ENCODE measurements at regions not wholly inside any gene's neighbourhood (a gene's known extent, or its start where the extent isn't known, plus 50 kb on each side); places are given as distances from the start of the nearest gene placed in this dataset.
A peak's percentile ranks its signal among the peaks of the same experiment; 100 is the strongest.
"Not testable (repeated sequence)": the region's sequence is repeated elsewhere in the genome, so short reads cannot be mapped to it uniquely, and the experiment has no call there.

DNA sequence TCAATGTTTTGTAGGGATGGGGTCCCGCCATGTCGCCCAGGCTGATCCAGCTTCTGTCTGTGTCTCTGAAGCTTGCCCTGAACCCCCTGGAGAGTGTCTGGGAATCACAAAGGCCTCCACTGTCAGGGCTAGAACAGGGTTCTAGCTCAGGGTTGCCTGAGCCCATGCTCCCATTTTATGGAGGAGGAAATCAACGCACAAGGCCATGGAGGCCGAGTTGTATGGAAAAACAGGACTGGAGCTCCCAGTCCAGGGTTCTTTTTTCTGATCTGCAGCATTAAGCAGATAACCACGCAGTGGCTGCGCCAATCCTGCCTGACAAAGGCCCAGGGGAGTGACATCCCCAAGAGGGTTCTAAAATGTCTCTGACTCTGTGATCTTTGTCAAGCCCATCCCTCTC, 67.6 kb upstream of the NBPF3 start:
- H3K4me3 ChIP-seq (replicated peaks in 1 of 2; ENCODE audit: low read depth in 2 of 2, low read length in 2 of 2) = no peak overlapping the region
- no peak for DNase-seq (ENCODE audit: low read depth in 2 of 2)
- TF ChIP-seq, protein P1, sequence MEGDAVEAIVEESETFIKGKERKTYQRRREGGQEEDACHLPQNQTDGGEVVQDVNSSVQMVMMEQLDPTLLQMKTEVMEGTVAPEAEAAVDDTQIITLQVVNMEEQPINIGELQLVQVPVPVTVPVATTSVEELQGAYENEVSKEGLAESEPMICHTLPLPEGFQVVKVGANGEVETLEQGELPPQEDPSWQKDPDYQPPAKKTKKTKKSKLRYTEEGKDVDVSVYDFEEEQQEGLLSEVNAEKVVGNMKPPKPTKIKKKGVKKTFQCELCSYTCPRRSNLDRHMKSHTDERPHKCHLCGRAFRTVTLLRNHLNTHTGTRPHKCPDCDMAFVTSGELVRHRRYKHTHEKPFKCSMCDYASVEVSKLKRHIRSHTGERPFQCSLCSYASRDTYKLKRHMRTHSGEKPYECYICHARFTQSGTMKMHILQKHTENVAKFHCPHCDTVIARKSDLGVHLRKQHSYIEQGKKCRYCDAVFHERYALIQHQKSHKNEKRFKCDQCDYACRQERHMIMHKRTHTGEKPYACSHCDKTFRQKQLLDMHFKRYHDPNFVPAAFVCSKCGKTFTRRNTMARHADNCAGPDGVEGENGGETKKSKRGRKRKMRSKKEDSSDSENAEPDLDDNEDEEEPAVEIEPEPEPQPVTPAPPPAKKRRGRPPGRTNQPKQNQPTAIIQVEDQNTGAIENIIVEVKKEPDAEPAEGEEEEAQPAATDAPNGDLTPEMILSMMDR (IDR thresholded peaks at IDR 0.05; ENCODE audit: low read depth, low read length) = no peak

- DNase-seq (ENCODE audit: low read depth in 2 of 2) = no peak
- H3K4me3 ChIP-seq (replicated peaks in 1 of 2; ENCODE audit: low read depth in 2 of 2, low read length in 2 of 2) = no peak overlapping the region
- TF ChIP-seq, protein P1 (IDR thresholded peaks at IDR 0.05; ENCODE audit: low read depth, low read length) = no peak
Measured at GRCh38 chr1:21369905-21370304, 70.0 kb upstream of the NBPF3 start.

- DNase-seq (ENCODE audit: low read depth in 2 of 2) = peak; percentile 89 to 92
- no peak overlapping the region for H3K4me3 ChIP-seq (replicated peaks in 1 of 2; ENCODE audit: low read depth in 2 of 2, low read length in 2 of 2)
- TF ChIP-seq, protein P1 (IDR thresholded peaks at IDR 0.05; ENCODE audit: low read depth, low read length) = peak; percentile 100
Measured at GRCh38 chr1:21368515-21369289, 71.2 kb upstream of the NBPF3 start.

DNA sequence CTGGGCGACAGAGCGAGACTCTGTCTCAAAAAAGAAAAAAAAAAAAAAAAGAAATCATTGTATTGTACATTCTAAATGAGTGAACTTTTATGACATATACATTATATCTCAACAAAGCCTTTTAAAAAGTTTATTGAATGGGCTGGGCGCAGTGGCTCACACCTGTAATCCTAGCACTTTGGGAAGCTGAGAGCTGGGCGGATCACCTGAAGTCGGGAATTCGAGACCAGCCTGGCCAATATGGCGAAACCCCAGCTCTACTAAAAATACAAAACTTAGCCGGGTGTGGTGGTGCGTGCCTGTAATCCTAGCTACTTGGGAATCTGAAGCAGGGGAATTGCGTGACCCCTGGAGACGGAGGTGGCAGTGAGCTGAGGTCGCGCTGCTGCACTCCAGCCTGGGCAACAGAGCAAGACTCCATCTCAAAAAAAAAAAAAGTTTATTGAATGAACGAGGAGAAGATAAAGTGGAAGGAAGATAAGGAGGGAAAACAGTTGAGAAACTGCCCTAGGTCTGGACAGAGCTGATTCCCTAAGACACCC, 71.9 kb upstream of the NBPF3 start:
- DNase-seq (ENCODE audit: low read depth in 2 of 2); H3K4me3 ChIP-seq (replicated peaks in 1 of 2; ENCODE audit: low read depth in 2 of 2, low read length in 2 of 2): not testable (repeated sequence)

DNA sequence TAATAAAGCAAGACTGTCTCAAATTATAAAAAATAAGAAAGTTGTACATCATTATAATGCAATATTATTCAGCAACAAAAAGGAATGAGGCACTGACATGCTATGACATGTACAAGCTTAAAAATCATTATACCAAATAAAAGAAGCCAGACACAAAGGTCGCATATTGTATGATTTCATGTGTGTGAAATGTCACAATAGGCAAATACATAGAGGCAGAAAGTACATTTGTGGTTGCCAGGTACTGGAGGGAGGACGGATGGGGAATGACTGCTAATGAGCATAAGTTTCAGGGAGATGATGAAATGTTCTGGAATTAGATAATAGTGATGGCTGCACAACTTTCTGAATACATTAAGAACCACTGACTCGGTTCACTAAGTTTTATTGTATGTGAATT, 73.6 kb upstream of the NBPF3 start:
- TF ChIP-seq, protein P1 (IDR thresholded peaks at IDR 0.05; ENCODE audit: low read depth, low read length) = no peak
- H3K4me3 ChIP-seq (replicated peaks in 1 of 2; ENCODE audit: low read depth in 2 of 2, low read length in 2 of 2) = no peak overlapping the region
- no peak for DNase-seq (ENCODE audit: low read depth in 2 of 2)

GRCh38 chr1:21365036-21365435, 74.8 kb upstream of the ECE1 start:
- no peak overlapping the region for H3K4me3 ChIP-seq (replicated peaks in 1 of 2; ENCODE audit: low read depth in 2 of 2, low read length in 2 of 2)
- TF ChIP-seq, protein P1 (IDR thresholded peaks at IDR 0.05; ENCODE audit: low read depth, low read length) = no peak

DNA sequence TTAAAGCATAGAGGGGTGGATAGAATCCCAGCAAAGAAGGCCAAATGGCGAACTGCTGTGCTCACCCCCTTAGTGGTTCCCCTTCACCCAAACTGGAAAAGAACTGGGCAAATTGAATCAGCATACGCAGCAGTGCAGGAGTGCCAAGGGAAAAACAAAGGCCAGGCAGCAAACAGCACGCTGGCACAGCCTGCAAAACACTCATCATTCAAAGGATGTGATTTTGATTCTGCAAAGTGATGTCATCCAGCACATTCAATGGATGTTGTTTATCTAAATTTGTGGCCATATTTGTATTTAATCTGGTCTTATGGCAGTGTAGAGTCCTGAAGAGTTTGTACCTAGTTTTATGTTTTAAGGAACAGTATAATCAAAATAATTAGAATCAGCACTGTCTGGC, 71.8 kb upstream of the ECE1 start:
- TF ChIP-seq, protein P1 (IDR thresholded peaks at IDR 0.05; ENCODE audit: low read depth, low read length) = no peak
- DNase-seq (ENCODE audit: low read depth in 2 of 2) = no peak
- H3K4me3 ChIP-seq (replicated peaks in 1 of 2; ENCODE audit: low read depth in 2 of 2, low read length in 2 of 2) = no peak overlapping the region

More at GRCh38 chr1:21365036-21365435, 74.8 kb upstream of the ECE1 start:
- no peak for DNase-seq (ENCODE audit: low read depth in 2 of 2)
